ENCODE measurements at regions not wholly inside any gene's neighbourhood (a gene's known extent, or its start where the extent isn't known, plus 50 kb on each side); places are given as distances from the start of the nearest gene placed in this dataset.

GRCh38 chr1:101148980-101149379 lies 87.8 kb upstream of the S1PR1 start:
- TF ChIP-seq SIN3A (IDR thresholded peaks at IDR 0.05; ENCODE audit: borderline replicate concordance, insufficient read depth, low read depth, low read length) (no peak), CTCF (IDR thresholded peaks at IDR 0.05) (no peak), POLR2AphosphoS5 (IDR thresholded peaks at IDR 0.05; ENCODE audit: low read depth, low read length) (no peak)

Measured in Panc1 (cell line).